Parathyroid adenoma (tissue), 2 donors: ENCODE measurements at regions not wholly inside any gene's neighbourhood (a gene's known extent, or its start where the extent isn't known, plus 50 kb on each side); places are given as distances from the start of the nearest gene placed in this dataset.
A peak's percentile ranks its signal among the peaks of the same experiment; 100 is the strongest.

Experiments
- H2AFZ ChIP-seq: fragments of 300-600 bp; sonication (generic); one replicate; pipeline ENCODE4 v1.7.0; 2017; ENCODE audit warnings: antibody characterized with exemption, mild to moderate bottlenecking
- H3K27ac ChIP-seq: fragments of 300-600 bp; sonication (generic); one replicate; pipeline ENCODE4 v1.7.0; 2017
- H3K27me3 ChIP-seq: fragments of 300-600 bp; sonication (generic); one replicate; pipeline ENCODE4 v1.7.0; 2017; ENCODE audit warnings: low read length; ENCODE audit not compliant: control insufficient read depth, insufficient read depth
- H3K36me3 ChIP-seq: fragments of 300-600 bp; sonication (generic); one replicate; pipeline ENCODE4 v1.7.0; 2017; ENCODE audit warnings: low read length; ENCODE audit not compliant: control insufficient read depth, insufficient read depth
- H3K4me1 ChIP-seq: fragments of 300-600 bp; sonication (generic); one replicate; pipeline ENCODE4 v1.7.0; 2017; ENCODE audit warnings: control low read depth
- H3K4me2 ChIP-seq: fragments of 300-600 bp; sonication (generic); one replicate; pipeline ENCODE4 v1.7.0; 2017; ENCODE audit warnings: low read length
- H3K4me3 ChIP-seq: fragments of 300-600 bp; sonication (generic); one replicate; pipeline ENCODE4 v1.7.0; 2017; ENCODE audit warnings: low read depth, low read length
- H3K79me2 ChIP-seq: fragments of 300-600 bp; sonication (generic); one replicate; pipeline ENCODE4 v1.7.0; 2017; ENCODE audit warnings: control low read depth
- H3K9ac ChIP-seq: fragments of 300-600 bp; sonication (generic); one replicate; pipeline ENCODE4 v1.7.0; 2017; ENCODE audit warnings: mild to moderate bottlenecking
- H3K9me3 ChIP-seq: fragments of 300-600 bp; sonication (generic); one replicate; pipeline ENCODE4 v1.7.0; 2017; ENCODE audit warnings: low read length; ENCODE audit not compliant: control insufficient read depth
- TF ChIP-seq, protein P1 (sequence below): fragments of 300-600 bp; sonication (generic); IDR thresholded peaks from one replicate; pipeline ENCODE4 v1.7.0; 2017; ENCODE audit warnings: antibody characterized with exemption, mild to moderate bottlenecking
- donor health status: primary hyperparathyroidism.

DNA sequence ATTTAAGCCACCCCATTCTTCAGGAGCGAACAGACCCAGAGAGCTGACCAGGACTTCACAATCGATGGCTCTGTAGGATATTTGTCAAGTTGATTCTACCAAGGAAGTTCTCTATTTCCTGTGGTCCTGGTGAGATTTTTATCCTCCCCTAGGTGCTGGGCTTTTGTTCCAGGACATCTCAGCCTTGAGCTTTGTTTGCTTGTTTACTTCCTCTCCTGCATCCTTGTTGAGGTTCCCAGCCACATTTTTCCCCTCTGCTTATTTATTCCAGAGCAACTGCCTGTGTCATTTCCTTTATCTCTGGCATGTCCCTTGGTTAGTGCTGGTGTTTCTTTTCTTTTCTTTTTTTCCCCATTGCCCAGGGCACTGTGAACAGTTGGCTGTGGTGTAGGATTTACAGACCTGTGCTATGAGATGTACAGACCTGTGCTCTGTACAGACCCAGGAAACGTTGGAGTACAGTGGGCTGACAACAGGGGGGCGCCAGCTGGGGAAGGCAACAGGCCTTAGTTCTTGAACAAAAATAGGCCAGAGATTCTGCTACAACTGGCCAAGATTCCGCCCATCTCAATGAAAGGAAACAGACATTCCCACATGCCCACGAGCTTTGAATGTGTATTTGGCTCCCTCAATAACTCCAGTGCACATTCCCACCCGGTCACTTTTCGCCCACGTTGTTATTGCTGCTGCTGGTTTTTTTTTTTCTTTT, 235.9 kb upstream of the DDI1 start:
- TF ChIP-seq, protein P1, sequence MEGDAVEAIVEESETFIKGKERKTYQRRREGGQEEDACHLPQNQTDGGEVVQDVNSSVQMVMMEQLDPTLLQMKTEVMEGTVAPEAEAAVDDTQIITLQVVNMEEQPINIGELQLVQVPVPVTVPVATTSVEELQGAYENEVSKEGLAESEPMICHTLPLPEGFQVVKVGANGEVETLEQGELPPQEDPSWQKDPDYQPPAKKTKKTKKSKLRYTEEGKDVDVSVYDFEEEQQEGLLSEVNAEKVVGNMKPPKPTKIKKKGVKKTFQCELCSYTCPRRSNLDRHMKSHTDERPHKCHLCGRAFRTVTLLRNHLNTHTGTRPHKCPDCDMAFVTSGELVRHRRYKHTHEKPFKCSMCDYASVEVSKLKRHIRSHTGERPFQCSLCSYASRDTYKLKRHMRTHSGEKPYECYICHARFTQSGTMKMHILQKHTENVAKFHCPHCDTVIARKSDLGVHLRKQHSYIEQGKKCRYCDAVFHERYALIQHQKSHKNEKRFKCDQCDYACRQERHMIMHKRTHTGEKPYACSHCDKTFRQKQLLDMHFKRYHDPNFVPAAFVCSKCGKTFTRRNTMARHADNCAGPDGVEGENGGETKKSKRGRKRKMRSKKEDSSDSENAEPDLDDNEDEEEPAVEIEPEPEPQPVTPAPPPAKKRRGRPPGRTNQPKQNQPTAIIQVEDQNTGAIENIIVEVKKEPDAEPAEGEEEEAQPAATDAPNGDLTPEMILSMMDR = no peak
- H3K9ac ChIP-seq = no peak overlapping the region
- no peaks in the 10 kb centered on the region for H3K36me3 ChIP-seq
- H3K4me3 ChIP-seq = no peak overlapping the region
- H3K4me2 ChIP-seq = no peak overlapping the region
- H3K4me1 ChIP-seq = no peaks in the 10 kb centered on the region
- H2AFZ ChIP-seq = no peak overlapping the region
- peak overlapping the region; percentile 36 for H3K27ac ChIP-seq
- H3K79me2 ChIP-seq = no peaks in the 10 kb centered on the region
- no peaks in the 10 kb centered on the region for H3K9me3 ChIP-seq
- no peaks in the 10 kb centered on the region for H3K27me3 ChIP-seq

- TF ChIP-seq, protein P1 = no peak
- Histone ChIP-seq H3K27ac (no peak overlapping the region), H3K36me3 (no peaks in the 10 kb centered on the region)
Measured at GRCh38 chr11:103803062-103803461, 233.4 kb upstream of the DDI1 start.

GRCh38 chr11:103805688-103806009, 230.8 kb upstream of the DDI1 start:
- Histone ChIP-seq H3K4me2 (no peak overlapping the region), H3K27ac (no peak overlapping the region), H3K9ac (no peak overlapping the region), H3K9me3 (no peaks in the 10 kb centered on the region), H3K79me2 (no peaks in the 10 kb centered on the region), H3K36me3 (no peaks in the 10 kb centered on the region), H2AFZ (no peak overlapping the region), H3K4me3 (no peak overlapping the region), H3K27me3 (no peaks in the 10 kb centered on the region), H3K4me1 (no peaks in the 10 kb centered on the region)
- TF ChIP-seq, protein P1 = no peak

More at GRCh38 chr11:103803062-103803461, 233.4 kb upstream of the DDI1 start:
- H3K4me1 ChIP-seq = no peaks in the 10 kb centered on the region
- H3K4me3 ChIP-seq = no peak overlapping the region
- no peaks in the 10 kb centered on the region for H3K79me2 ChIP-seq
- H3K9me3 ChIP-seq = no peaks in the 10 kb centered on the region
- no peak overlapping the region for H3K9ac ChIP-seq
- H3K27me3 ChIP-seq = no peaks in the 10 kb centered on the region
- H3K4me2 ChIP-seq = no peak overlapping the region
- no peak overlapping the region for H2AFZ ChIP-seq

DNA sequence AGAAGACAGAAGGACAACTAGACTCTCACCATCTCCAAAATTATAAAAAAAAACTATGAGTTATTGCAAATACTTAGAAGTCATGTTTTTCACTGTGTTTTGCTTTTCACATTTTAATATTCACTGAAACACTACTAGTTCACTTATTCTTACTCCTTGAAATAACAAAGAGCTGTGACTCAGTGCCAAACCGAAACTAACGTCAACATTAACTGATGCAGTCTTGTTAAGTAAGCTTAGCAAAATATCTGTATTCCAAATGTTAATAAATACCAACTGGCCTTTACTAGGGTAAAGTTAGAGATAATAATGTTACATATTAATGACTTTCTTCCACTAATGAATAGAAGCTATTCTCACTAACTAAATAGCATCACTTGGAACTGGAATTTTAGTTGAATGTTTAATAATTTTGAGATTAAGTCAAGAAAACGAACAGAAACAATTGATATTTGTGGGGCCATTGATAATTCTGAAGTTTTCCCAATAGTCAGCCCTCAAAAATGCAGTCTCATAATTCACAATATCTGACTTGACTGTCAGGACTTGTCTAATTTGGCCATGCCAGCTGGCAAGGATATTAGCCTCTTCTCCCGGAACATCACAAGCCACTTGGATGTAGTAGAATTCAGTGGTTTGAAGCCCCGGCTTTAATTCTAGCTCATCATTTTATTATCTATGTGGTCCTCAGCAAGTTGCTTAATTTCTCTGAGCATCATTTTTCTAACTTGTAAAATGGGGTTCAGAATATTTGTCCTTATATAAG, 230.1 kb upstream of the DDI1 start:
- Histone ChIP-seq H3K27me3 (no peaks in the 10 kb centered on the region), H3K9ac (no peak overlapping the region), H3K79me2 (no peaks in the 10 kb centered on the region), H2AFZ (no peak overlapping the region), H3K4me2 (no peak overlapping the region), H3K4me1 (no peaks in the 10 kb centered on the region), H3K4me3 (no peak overlapping the region), H3K9me3 (no peaks in the 10 kb centered on the region), H3K27ac (no peak overlapping the region), H3K36me3 (no peaks in the 10 kb centered on the region)
- TF ChIP-seq, protein P1 = no peak

DNA sequence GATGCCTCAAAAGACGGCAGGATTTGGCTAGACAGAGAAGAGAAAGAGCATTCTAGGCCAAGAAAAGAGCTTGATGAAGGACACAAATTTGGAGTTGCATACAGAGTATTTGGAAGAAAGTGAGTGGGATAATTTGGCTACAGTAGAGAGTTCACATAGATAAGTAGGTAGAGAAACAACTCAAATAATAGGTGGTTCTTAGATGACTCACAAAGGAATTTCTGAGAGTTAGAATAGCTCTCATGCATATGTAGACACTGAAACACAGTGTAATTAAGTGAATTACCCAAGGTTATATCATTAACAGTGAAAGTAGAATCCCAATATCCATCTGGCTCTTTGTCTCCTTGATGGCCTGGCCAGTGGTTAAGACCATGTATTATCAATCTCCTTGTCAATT, 228.6 kb upstream of the DDI1 start:
- TF ChIP-seq, protein P1 = no peak
- Histone ChIP-seq H3K4me2 (no peak overlapping the region), H3K4me1 (no peaks in the 10 kb centered on the region), H3K4me3 (no peak overlapping the region), H3K27ac (no peak overlapping the region), H3K36me3 (no peaks in the 10 kb centered on the region), H3K9me3 (no peaks in the 10 kb centered on the region), H3K27me3 (no peaks in the 10 kb centered on the region), H2AFZ (no peak overlapping the region), H3K9ac (no peak overlapping the region), H3K79me2 (no peaks in the 10 kb centered on the region)
